ENCODE measurements at regions not wholly inside any gene's neighbourhood (a gene's known extent, or its start where the extent isn't known, plus 50 kb on each side); places are given as distances from the start of the nearest gene placed in this dataset.
"Not testable (repeated sequence)": the region's sequence is repeated elsewhere in the genome, so short reads cannot be mapped to it uniquely, and the experiment has no call there.

DNA sequence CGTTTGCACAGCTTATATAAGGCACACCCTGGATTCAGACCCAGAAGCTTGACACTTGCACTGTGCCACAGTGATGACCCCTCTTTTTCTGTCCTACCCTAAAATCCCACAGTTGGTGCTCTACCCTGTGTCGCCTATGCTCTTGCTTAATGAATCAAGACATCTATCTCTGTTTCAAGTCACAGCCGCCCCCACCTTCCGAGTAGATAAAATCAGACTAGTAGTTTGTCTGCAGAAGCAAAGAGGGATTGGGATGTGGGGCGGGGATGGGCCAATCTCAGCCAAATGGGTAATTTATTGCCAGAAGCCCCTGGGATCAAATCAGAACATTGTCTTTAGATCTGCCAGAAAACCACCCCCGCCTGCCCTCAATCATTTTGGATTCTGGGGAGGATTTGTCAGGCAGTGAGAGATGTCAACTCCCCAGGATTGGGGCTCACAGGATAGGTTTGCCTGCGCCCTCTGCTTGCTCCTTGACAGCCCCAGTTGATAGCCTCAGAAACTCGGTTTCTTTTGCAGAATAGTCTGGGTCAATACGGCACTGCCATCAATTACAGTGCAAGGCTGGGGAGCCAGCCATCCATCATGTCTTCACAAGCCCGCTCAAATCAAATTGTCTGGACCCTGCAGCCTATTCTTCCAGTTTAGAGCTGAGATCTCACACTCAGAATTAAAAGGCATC is 520.8 kb downstream of the GRIN2A start:
- no peak for DNase-seq

DNA sequence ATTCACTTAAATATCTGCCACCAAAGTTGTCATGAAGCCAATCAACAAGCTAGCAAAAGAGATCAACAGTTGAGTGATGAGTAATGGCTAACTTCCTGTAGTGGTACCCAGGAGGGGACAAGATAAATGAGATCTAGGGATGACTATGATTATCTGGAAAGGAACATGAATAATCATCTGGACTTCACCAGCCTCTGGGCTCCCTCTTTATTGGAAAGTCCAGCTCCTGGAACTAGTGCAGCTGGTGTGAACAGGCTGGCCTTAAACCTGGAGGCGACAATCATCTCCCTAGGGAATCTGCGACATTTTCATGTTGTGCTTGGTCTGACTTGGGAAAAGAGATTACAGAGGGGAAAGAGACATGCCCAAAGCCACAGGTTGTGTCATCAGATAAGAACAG is 518.6 kb downstream of the GRIN2A start:
- no peak for DNase-seq

DNA sequence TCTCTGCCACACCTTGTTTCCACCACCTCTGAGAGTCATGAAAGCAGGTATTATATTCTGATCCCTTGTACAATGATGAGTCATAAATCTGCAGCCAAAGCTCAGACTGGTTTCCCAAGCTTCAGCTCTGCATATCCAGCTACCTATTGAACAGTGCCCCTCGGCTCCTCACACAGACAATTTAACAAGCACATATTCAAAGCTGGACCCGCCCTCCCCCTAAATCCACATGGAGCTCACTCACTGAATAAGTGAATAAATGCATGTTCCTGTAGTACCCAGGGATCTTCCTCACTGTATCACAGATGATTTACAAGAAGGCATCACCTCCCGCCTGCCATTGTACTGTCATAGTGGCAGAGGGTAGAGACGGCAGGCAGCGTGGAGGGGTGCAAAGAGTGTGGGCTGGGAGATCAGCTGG is 516.4 kb downstream of the GRIN2A start:
- no peak for DNase-seq

DNA sequence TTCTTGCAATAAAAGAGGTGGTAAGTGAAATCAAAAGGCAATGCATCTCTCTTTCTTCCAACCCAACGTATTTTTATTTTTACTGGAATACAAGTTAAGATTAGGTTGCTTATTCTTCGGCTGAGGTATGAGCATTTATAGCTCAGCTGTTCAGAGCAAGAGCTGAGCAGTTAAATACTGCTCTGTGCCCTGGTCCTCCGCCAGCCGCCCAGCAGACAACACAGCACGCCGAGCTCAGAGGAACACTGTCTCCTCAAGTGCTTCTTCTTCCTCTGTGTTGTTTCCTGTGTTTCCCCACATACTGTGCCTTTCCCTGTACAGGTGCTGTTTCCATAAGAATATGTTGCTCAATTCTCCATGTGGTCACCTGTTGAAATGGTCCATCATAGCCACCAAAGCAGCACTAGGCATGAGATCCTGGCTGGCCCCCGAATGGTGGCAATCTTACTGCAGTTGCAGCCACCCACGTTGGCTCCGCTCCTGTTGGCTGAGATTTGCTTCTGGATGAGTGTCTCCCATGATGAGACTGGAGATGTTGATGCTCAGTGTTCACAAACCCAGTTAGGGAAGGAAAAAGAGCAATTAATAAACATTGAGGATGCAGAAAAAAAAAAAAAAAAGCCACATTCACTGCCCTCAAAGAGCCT is 515.3 kb downstream of the GRIN2A start:
- DNase-seq: no peak

DNA sequence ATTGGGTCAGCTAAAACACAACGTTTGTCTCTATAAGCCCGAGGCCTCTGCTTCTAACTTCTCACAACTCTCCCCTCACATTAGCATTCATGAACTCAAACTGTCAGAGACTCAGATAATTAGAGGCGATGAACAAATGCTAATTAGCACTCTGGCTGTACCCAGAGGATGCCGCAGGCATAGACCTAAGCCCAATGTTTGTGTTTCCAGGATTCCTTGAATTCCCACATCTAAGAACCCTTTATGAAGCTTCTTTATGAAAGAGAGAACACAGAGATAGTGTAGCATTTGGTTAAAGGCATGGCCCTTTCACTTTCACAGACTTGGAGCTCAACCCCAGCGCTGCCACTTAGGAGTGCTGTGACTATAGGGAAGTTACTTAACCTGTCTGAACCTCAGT is 512.2 kb downstream of the GRIN2A start:
- DNase-seq: no peak

DNA sequence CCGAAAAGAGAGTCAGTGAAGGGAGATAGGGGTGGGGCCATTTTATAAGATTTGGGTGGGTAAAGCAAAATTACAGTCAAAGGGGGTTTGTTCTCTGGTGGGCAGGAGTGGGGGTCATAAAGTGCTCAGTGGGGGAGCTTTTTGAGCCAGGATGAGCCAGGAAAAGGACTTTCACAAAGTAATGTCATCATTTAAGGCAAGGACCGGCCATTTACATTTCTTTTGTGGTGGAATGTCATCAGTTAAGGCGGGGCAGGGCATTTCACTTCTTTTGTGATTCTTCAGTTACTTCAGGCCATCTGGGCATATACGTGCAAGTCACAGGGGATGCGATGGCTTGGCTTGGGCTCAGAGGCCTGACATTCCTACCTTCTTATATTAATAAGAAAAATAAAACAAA is 511.6 kb downstream of the GRIN2A start:
- not testable (repeated sequence) for DNase-seq

DNA sequence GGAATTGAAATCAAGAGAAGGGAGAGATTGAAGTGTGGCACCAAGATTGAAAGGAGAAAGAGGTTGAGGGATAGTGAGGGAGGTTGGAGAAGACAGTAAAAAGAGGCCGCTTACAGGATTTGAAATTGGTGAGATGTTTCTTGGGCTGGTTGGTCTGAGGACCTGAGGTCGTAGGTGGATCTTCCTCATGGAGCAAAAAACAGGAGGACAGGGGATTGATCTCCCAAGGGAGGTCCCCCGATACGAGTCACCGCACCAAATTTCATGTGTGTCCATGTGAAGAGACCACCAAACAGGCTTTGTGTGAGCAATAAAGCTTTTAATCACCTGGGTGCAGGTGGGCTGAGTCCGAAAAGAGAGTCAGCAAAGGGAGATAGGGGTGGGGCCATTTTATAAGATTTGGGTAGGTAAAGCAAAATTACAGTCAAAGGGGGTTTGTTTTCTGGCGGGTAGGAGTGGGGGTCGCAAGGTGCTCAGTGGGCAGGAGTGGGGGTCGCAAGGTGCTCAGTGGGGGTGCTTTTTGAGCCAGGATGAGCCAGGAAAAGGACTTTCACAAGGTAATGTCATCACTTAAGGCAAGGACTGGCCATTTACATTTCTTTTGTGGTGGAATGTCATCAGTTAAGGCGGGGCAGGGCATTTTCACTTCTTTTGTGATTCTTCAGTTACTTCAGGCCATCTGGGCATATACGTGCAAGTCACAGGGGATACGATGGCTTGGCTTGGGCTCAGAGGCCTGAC is 505.5 kb downstream of the GRIN2A start:
- not testable (repeated sequence) for DNase-seq

DNA sequence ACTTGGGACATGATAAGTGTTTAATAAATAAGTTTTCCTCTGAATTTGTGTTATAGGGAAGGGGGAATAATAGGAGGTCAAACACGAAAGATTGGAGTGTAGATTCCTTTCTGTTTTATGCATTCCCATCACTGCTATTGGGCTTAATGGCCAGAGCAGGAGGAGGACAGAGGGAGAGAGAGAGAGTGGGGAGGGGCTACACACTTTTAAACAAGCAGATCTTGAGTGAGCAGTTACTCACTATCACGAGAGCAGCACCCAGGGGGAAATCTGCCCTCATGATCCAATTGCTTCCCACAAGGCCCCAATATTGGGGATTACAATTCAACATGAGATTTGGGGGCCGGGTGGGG is 505.0 kb downstream of the GRIN2A start:
- DNase-seq: no peak

DNA sequence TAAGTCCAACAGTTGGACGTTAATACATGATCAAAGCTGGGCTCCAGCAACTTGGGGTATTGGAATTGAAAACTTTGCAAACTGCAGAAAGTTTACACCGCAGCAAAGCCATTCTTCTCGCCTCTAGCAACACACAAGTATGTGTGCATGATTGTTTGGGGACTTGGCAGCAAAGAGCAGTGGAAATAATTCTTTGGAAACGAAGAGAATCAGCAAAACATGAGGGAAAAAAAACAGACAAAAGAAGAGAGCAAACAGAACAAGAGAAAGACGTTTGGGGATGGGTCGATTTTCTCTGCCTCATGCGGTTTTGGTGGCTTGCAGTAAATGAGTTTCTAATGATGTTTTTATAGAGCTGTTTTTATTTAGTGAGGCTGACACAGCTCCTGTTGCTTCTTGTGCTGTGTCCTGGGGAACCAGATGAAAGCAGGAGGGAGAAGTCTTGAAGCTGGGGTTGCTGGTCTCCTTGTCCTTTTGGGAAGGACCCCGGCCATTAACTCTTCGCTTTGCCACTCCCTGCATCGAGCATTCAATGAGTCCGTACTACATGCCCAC is 502.9 kb downstream of the GRIN2A start:
- no peak for DNase-seq

DNA sequence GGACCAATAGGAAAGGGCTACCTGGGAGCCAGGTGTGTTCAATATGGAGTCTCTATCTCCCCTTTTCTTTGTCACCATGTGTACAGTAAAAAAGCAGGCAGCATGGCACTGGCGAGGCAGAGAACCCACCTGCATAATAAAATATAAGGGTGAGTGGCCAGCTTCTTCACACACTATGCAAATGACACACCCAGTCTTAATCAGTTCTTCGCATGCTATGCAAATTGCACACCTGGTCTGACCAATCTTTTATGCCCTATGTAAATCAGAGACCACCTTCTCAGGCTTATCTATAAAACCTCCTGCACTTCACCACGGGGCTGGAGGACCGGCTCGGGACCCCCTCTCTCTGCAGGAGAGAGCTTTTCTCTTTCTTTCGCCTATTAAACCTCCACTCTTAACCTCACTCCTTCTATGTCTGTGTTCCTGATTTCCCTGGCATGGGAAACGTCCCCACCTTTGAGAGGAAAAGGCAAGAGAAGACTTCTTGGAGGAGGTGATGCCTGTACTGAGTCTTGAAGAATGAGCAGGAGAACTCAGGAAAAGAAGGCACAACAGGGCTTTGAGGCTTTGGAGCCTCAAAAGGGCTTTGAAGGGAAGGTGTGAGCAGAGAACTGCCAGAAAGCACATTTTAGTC is 502.1 kb downstream of the GRIN2A start:
- no peak for DNase-seq

DNA sequence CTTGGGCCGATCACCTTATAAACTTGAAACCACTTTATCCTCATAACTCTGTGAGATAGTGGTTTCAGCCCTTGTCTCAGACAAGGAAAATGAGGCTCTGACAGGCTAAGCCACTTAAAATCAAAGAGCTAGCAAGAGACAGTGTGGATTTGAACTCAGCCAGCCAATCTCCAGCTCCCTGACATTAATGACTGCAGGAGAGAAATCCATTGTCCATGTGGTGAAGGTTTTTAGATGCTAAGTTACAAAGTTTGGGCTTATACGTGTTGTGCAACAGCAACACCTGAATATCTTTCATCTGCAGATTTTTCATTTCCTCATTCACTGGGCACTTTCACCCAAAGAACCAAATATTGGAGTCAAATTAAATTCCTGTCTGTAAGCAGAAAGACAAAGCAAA is 501.3 kb downstream of the GRIN2A start:
- DNase-seq: no peak

DNA sequence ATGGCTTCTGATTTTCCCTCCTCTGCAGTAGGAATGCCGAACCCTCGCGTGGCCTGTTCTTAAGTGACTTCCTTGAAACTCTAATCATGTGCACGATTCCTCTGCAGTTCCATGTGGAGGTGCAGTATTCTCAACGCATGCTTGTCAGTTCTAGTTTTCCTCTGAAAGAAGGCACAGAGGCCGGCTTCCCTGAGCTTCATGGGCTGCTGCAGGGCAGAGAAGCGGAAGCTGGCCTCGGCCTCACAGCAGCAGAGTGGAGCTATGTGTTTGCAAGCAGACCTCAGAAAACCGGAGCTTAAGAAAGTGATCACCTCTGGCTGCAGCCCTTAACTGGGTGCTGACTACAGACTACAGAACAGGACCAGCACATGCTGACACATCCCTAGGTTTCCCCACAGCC is 500.7 kb downstream of the GRIN2A start:
- no peak for DNase-seq

DNA sequence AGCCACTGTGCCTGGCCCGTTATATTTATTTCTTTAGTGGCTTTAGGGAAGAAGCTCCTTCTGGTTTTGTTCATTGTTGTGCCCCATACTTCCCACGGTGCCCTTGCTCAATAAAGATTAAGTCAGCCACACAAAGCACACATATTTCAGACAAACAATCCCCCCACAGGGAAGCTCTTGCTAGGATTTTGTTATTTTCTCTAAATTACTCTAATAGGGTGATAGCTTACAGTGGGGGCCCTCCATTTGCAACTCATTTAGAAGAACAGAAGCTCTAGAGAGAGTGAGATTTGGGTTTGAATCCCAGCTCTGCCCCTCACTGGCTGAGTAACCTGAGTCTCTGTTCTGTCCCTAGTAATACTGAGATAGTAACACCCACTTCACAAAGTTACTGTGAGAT is 499.9 kb downstream of the GRIN2A start:
- no peak for DNase-seq

DNA sequence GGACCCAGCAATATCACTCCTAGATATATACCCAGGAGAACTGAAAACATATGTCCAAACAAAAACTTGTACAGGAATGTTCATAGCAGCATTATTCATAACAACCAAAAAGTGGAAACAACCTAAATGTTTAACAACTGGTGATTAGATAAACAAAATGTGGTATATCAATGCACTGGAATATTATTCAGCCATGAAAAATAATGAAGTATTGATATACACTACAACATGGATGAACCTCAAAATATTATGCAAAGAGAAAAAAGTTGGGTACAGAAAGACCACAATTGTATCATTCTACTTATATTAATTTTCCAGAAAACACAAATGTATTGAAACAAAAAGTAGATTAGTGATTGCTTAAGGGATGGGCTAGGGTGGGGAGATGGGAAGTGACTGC is 498.6 kb downstream of the GRIN2A start:
- DNase-seq: no peak

DNA sequence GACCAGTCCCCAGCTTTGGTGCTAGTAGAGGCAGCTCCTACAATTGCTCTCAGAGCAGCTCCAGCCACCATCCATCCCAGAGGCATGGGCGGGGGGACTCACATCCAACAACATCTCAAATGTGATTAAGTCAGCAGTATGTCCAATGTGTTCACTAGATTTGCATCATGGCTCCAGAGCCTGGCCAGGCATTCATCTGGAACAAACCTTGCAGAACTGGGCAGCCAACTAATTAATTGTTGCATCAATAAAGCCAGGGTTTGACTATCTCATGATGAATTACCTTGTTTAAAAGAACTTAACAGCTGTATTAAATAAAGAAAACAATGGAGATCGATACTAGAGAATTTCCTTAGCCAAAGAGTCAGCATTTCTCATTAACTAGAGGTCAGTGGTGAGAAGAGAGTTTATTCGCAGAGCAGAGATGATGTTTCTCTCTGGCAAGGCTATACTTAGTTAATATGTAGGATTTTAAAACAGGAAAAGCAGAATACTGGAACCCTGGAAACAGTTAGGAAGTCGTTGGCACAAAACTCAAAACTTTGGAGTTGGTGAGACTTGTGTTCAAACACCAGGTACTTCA is 494.4 kb downstream of the GRIN2A start:
- no peak for DNase-seq

DNA sequence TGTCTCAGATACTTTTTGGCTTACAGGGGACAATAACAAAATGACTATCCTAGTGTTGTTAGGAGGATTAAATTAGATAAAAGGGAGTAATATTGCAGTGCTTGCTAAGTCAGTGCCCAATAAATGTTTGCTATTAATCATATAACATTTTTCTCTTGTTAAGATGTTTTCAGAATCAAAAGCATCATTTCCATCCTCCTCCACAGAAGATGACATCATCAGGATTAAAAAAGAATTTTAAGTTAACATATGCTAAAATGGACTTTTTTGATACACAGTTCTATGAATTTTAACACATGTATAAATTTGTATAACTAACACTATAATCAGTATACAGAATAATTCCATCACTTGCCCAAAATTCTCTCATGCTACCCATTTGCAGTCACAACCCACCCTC is 492.6 kb downstream of the GRIN2A start:
- DNase-seq: no peak

DNA sequence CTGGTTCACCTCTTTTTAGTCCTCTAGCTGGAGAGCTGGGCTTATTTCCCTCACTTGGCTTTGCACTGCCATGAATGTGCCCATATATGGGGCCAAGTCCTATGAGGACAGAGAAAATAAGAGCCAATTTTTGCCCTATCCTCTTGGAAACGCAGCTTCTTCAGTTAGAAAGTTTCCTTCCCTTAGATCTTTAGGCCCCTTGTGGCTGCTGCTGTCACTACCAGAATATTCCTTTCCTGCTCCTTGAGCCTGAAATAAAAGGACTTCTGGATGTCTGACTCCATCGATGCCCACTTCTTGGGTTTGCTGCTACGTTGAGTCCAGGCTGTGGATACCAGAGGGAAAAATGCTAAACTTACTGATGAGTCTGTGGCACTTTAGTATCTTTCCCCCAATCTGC is 487.1 kb downstream of the GRIN2A start:
- DNase-seq: no peak

Measured in left hindlimb (tissue), 1 donor.